ENCODE measurements at regions not wholly inside any gene's neighbourhood (a gene's known extent, or its start where the extent isn't known, plus 50 kb on each side); places are given as distances from the start of the nearest gene placed in this dataset.

- TF ChIP-seq CTCF (IDR thresholded peaks at IDR 0.05; ENCODE audit: low read length) = no peak
- TF ChIP-seq EZH2 (optimal IDR thresholded peaks at IDR 0.05; ENCODE audit: low read depth, low read length) = no peak
- TF ChIP-seq EZH2phosphoT487 (IDR thresholded peaks at IDR 0.05; ENCODE audit: low read length) = no peak
Measured at GRCh38 chr9:78714576-78714975, 417.7 kb downstream of the PSAT1 start.
